ENCODE measurements at regions not wholly inside any gene's neighbourhood (a gene's known extent, or its start where the extent isn't known, plus 50 kb on each side); places are given as distances from the start of the nearest gene placed in this dataset.

GRCh38 chr18:57915248-57915647 is 112.1 kb upstream of the ATP8B1 start:
- H3K27ac ChIP-seq (ENCODE audit: insufficient read depth, low read depth, low read length), result no peak overlapping the region
- no peaks in the 10 kb centered on the region for H3K36me3 ChIP-seq (ENCODE audit: control insufficient read depth in 2 of 2, extremely low read depth in 1 of 2, insufficient read depth in 2 of 2, low read length in 2 of 2)
- no peak overlapping the region for H2AFZ ChIP-seq (ENCODE audit: low read depth, low read length)
- BruUV-seq (replicated peaks), result no TSS peak
- DNase-seq (ENCODE audit: low read depth, low spot score), result no peak
- no peaks in the 10 kb centered on the region for H4K20me1 ChIP-seq (replicated peaks; ENCODE audit: control insufficient read depth, extremely low read depth, insufficient read depth, low read length)
- no peaks in the 10 kb centered on the region for H3K9me3 ChIP-seq (replicated peaks; ENCODE audit: control insufficient read depth, insufficient read depth, low read length)
- FAIRE-seq, result no peak
- peaks cover 9% of the 10 kb centered on the region for H3K4me1 ChIP-seq (ENCODE audit: control insufficient read depth, extremely low read depth, insufficient read depth, low read length)
- TF ChIP-seq EZH2 (IDR thresholded peaks at IDR 0.05; ENCODE audit: borderline replicate concordance, low read depth, low read length, severe bottlenecking) (no peak), CTCF (IDR thresholded peaks at IDR 0.05; ENCODE audit: extremely low read depth in 1 of 2, insufficient read depth in 1 of 2, low read depth in 1 of 2, low read length in 2 of 2) (no peak), POLR2A (IDR thresholded peaks at IDR 0.05; ENCODE audit: low read depth, low read length) (no peak)
- intact Hi-C loops (cut with micrococcal nuclease) (loop anchor here (10.0 kb wide), 1 partner anchor 60 kb away; no protein-coding TSS in a partner anchor), dilution Hi-C loops (cut with MboI; ENCODE audit: extremely low pct_ligation_motif_present, low sequenced_read_pairs) (no loop called here)
- H3K9me1 ChIP-seq (replicated peaks; ENCODE audit: control insufficient read depth, extremely low read depth, insufficient read depth, low read length), result peaks cover 2% of the 10 kb centered on the region
- no peak overlapping the region for H3K9ac ChIP-seq (replicated peaks; ENCODE audit: extremely low read depth, insufficient read depth, low read length)
- POLR2A ChIA-PET, result no interaction called here
- no peaks in the 10 kb centered on the region for H3K79me2 ChIP-seq (ENCODE audit: control insufficient read depth, insufficient read depth, low read length)
- no peak overlapping the region for H3K4me3 ChIP-seq (replicated peaks in 1 of 3; ENCODE audit: insufficient read depth in 1 of 3, low read depth in 1 of 3, low read length in 3 of 3)
- CTCF ChIA-PET, result no interaction called here
- no peak overlapping the region for H3K4me2 ChIP-seq (ENCODE audit: insufficient read depth, low read length)
- no peaks in the 10 kb centered on the region for H3K27me3 ChIP-seq (ENCODE audit: control insufficient read depth in 2 of 2, insufficient read depth in 2 of 2, low read length in 2 of 2)

- H3K9me3 ChIP-seq (replicated peaks; ENCODE audit: control insufficient read depth, insufficient read depth, low read length), result no peaks in the 10 kb centered on the region
- no peak overlapping the region for H3K27ac ChIP-seq (ENCODE audit: insufficient read depth, low read depth, low read length)
- DNase-seq (ENCODE audit: low read depth, low spot score) (no peak), FAIRE-seq (no peak)
- no peak for TF ChIP-seq POLR2A (IDR thresholded peaks at IDR 0.05; ENCODE audit: low read depth, low read length)
- no peak for TF ChIP-seq EZH2 (IDR thresholded peaks at IDR 0.05; ENCODE audit: borderline replicate concordance, low read depth, low read length, severe bottlenecking)
- no peak for TF ChIP-seq JUN (IDR thresholded peaks at IDR 0.05; ENCODE audit: borderline replicate concordance, insufficient read depth, insufficient read length, low read depth)
- no peak for TF ChIP-seq MAX (IDR thresholded peaks at IDR 0.05; ENCODE audit: insufficient read depth, insufficient read length)
- TF ChIP-seq FOS (IDR thresholded peaks at IDR 0.05; ENCODE audit: borderline replicate concordance, insufficient read depth, low read length), result no peak
- no peak for TF ChIP-seq GATA2 (IDR thresholded peaks at IDR 0.05; ENCODE audit: insufficient read depth, insufficient read length, low read depth, low read length)
- TF ChIP-seq MYC (IDR thresholded peaks at IDR 0.05; ENCODE audit: low read depth, low read length), result no peak
- no peak for TF ChIP-seq CTCF (IDR thresholded peaks at IDR 0.05; ENCODE audit: extremely low read depth in 1 of 2, insufficient read depth in 1 of 2, low read depth in 1 of 2, low read length in 2 of 2)
- TF ChIP-seq POLR2AphosphoS5 (IDR thresholded peaks at IDR 0.05; ENCODE audit: insufficient read depth, low read depth, low read length), result no peak
- peaks cover 2% of the 10 kb centered on the region for H3K9me1 ChIP-seq (replicated peaks; ENCODE audit: control insufficient read depth, extremely low read depth, insufficient read depth, low read length)
- dilution Hi-C loops (cut with MboI; ENCODE audit: extremely low pct_ligation_motif_present, low sequenced_read_pairs) (no loop called here), intact Hi-C loops (cut with micrococcal nuclease) (loop anchor here (10.0 kb wide), 1 partner anchor 61 kb away; no protein-coding TSS in a partner anchor)
- no peaks in the 10 kb centered on the region for H3K36me3 ChIP-seq (ENCODE audit: control insufficient read depth in 2 of 2, extremely low read depth in 1 of 2, insufficient read depth in 2 of 2, low read length in 2 of 2)
- H3K4me2 ChIP-seq (ENCODE audit: insufficient read depth, low read length), result no peak overlapping the region
- POLR2A ChIA-PET, result no interaction called here
- no peaks in the 10 kb centered on the region for H3K79me2 ChIP-seq (ENCODE audit: control insufficient read depth, insufficient read depth, low read length)
- CTCF ChIA-PET, result interaction anchor here (1.9 kb wide), 1 partner anchor 10 kb away, joined by 7 read pairs; no protein-coding TSS in a partner anchor
- no TSS peak for BruUV-seq (replicated peaks)
- no peak overlapping the region for H3K9ac ChIP-seq (replicated peaks; ENCODE audit: extremely low read depth, insufficient read depth, low read length)
- no peaks in the 10 kb centered on the region for H3K27me3 ChIP-seq (ENCODE audit: control insufficient read depth in 2 of 2, insufficient read depth in 2 of 2, low read length in 2 of 2)
- peaks cover 9% of the 10 kb centered on the region for H3K4me1 ChIP-seq (ENCODE audit: control insufficient read depth, extremely low read depth, insufficient read depth, low read length)
- H4K20me1 ChIP-seq (replicated peaks; ENCODE audit: control insufficient read depth, extremely low read depth, insufficient read depth, low read length), result no peaks in the 10 kb centered on the region
- no peak overlapping the region for H3K4me3 ChIP-seq (replicated peaks in 1 of 3; ENCODE audit: insufficient read depth in 1 of 3, low read depth in 1 of 3, low read length in 3 of 3)
- no peak overlapping the region for H2AFZ ChIP-seq (ENCODE audit: low read depth, low read length)
These were observed 110.6 kb upstream of the ATP8B1 start for GRCh38 chr18:57913686-57914085.

All from endothelial cell of umbilical vein (primary cell).